ENCODE measurements at regions not wholly inside any gene's neighbourhood (a gene's known extent, or its start where the extent isn't known, plus 50 kb on each side); places are given as distances from the start of the nearest gene placed in this dataset.
"Not testable (repeated sequence)": the region's sequence is repeated elsewhere in the genome, so short reads cannot be mapped to it uniquely, and the experiment has no call there.

GRCh38 chr3:103818800-103819199, 1384.0 kb downstream of the ZPLD1 start:
- DNase-seq, result no peak

GRCh38 chr3:103825586-103825985, 1390.8 kb downstream of the ZPLD1 start:
- no peak for DNase-seq

- DNase-seq, result no peak
Observed at GRCh38 chr3:103829723-103830326, 1395.0 kb downstream of the ZPLD1 start.

GRCh38 chr3:103847081-103848062, 1412.6 kb downstream of the ZPLD1 start:
- DNase-seq, result no peak

GRCh38 chr3:103851793-103852192, 1417.0 kb downstream of the ZPLD1 start:
- DNase-seq, result no peak

- no peak for DNase-seq
Observed at GRCh38 chr3:103862415-103862814, 1427.6 kb downstream of the ZPLD1 start.

- DNase-seq, result no peak
Observed at GRCh38 chr3:103863381-103863780, 1428.6 kb downstream of the ZPLD1 start.

GRCh38 chr3:103866113-103866512, 1431.3 kb downstream of the ZPLD1 start:
- DNase-seq, result no peak

- no peak for DNase-seq
Observed at GRCh38 chr3:103873021-103873420, 1438.2 kb downstream of the ZPLD1 start.

GRCh38 chr3:103873897-103874545, 1439.2 kb downstream of the ZPLD1 start:
- no peak for DNase-seq

- not testable (repeated sequence) for DNase-seq
Observed at GRCh38 chr3:103881809-103882208, 1447.0 kb downstream of the ZPLD1 start.

GRCh38 chr3:103889675-103890074, 1454.9 kb downstream of the ZPLD1 start:
- DNase-seq, result no peak

- DNase-seq, result no peak
Observed at GRCh38 chr3:103894162-103894822, 1459.5 kb downstream of the ZPLD1 start.

- no peak for DNase-seq
Observed at GRCh38 chr3:103899328-103899727, 1464.5 kb downstream of the ZPLD1 start.

GRCh38 chr3:103904991-103905390, 1461.7 kb upstream of the ALCAM start:
- no peak for DNase-seq

GRCh38 chr3:103906304-103906703, 1460.4 kb upstream of the ALCAM start:
- DNase-seq, result no peak

GRCh38 chr3:103906808-103907207, 1459.9 kb upstream of the ALCAM start:
- no peak for DNase-seq

GRCh38 chr3:103907567-103907966, 1459.1 kb upstream of the ALCAM start:
- no peak for DNase-seq

GRCh38 chr3:103909395-103909794, 1457.3 kb upstream of the ALCAM start:
- no peak for DNase-seq

GRCh38 chr3:103918336-103918735, 1448.4 kb upstream of the ALCAM start:
- DNase-seq, result no peak

- DNase-seq, result no peak
Observed at GRCh38 chr3:103919327-103919726, 1447.4 kb upstream of the ALCAM start.

GRCh38 chr3:103923907-103924306, 1442.8 kb upstream of the ALCAM start:
- no peak for DNase-seq

- DNase-seq, result no peak
Observed at GRCh38 chr3:103924544-103924943, 1442.2 kb upstream of the ALCAM start.
